GM18519 (cell line): ENCODE measurements at regions not wholly inside any gene's neighbourhood (a gene's known extent, or its start where the extent isn't known, plus 50 kb on each side); places are given as distances from the start of the nearest gene placed in this dataset.

ENCODE experiments used
- ATAC-seq: cut with Tn5 transposase; IDR thresholded peaks from one replicate; pipeline ENCODE4 v1.9.1; 2021; ENCODE audit warnings: mild to moderate bottlenecking, moderate library complexity; ENCODE audit not compliant: unreplicated experiment, low FRiP score

DNA sequence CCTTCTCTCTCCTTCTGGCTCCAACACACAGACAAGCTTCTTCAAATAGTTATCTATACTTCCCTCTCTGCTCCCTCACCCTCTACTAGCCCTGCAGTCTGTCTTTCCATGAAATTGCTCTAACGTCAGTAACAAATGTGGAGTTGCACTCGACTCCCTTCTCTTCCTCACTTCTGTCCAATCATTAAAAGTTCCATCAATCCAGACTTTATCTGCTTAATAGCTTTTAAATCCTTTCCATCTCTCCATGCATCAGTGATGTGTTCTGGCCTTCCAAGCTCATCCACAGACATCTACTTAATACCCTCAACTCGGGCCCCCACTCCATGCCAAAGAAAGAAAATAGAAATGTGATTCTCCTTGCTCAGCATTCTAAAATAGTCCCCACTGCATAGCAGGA is 422.1 kb upstream of the CDH5 start:
- ATAC-seq: no peak

GRCh38 chr16:65940711-65941110 is 425.8 kb upstream of the CDH5 start:
- ATAC-seq: no peak

DNA sequence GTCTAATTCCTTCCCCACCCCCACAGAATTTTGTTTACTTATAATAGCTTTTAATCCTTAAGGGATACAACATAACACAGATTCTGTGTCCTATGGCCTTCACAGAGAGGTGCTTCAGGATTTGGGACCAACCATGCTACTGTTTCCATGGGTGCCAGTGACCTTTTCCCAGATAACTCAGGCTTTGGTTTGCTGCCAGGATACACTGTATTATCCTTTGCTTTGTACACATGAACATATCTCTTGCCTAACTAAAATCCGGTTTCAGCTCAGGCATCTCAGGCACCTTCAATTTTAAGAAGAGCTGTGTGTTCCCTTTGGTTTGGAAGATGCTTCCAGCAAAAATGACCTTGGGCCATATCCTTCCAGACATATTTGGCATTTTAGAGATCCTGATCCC is 428.4 kb upstream of the CDH5 start:
- no peak for ATAC-seq

GRCh38 chr16:65937455-65937854 is 429.0 kb upstream of the CDH5 start:
- no peak for ATAC-seq

GRCh38 chr16:65936096-65936495 is 430.4 kb upstream of the CDH5 start:
- ATAC-seq: no peak

DNA sequence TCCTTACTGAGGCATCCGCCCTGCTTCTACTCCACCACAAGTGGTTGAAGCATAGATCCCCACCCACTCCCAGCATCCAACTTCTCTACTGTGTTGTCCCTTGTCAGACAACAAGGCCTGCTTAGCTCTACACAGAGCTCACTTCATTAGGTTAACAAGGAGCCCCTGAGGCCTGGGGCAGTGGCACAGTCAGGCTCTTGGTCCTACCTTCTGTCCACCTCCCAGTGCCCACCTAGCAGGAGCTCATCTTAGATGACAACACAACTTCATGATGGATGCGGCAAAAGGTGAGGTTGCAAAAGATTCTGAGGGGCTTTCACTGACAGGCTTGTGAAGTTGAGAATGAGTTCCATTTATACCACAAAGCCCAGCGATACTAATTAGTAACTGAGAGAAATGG is 432.0 kb upstream of the CDH5 start:
- ATAC-seq: no peak

DNA sequence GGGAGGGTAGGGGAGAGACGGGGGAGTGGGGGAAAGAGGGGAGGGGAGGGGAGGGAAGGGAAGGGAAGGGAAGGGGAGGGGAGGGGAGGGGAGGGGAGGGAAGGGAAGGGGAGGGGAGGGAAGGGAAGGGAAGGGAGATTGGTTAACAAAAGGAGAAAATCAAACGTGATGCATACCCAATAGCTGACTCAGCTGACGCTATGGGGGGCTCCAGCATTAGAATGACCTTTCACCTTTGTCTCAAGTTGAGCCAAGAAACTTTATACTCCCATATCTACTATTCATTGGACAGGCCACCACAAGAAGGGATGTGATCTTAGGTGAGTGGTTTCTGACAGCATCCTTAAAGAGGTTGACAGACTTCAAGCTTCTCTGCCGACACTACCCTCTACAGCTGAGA is 432.8 kb upstream of the CDH5 start:
- no peak for ATAC-seq

DNA sequence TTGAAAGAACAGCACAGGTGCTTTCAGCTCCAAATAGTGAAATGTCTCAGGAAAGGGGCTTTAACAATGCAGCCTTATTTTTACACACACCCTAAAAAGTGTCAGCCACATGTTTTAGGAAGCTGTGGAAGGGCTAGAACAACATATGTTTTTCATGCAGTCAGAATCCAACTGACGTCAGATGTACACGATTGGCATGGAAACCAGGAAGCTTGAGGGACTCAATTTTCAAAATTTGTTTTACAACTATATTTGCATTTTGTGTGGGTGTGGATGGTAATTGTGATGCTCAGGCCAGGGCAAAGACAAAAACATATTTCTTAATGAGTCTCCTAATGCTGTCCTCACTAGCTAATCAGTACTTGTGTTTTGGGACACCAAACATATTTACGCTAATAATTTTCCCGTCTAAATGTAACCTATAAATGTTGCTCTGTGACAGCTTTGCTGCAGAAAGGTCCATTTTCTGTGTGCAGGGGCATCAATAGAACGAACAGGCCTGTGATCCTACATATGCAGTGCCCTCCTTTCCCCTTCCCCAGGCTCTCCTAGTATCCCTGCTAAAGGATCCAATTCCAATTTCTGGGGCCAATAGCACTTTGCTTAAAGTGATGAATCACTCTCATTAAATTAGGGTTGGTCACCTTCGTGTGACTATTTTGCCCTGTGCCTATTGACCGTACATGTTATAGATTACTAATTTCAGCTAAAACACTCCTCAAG is 434.0 kb upstream of the CDH5 start:
- no peak for ATAC-seq

DNA sequence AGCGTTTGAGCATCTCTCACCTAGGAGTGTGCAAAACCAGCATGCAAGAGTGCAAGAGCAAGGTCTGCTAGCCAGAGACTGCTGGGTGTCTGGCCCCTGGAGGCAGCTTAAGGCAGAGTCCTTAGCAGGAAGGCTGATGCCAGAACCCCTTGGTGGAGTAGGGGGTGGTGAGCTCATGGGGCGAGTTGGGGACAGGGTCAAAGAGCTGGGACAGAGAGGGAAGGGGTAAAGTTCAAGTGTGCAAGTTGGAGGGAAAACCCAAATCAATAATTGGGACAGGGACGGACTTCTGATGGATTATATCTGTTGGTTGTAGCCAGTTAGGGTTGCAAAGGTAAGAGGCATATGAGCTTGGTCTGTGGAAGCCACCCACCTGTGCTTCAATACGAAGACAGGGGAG is 443.6 kb upstream of the CDH5 start:
- ATAC-seq: no peak

DNA sequence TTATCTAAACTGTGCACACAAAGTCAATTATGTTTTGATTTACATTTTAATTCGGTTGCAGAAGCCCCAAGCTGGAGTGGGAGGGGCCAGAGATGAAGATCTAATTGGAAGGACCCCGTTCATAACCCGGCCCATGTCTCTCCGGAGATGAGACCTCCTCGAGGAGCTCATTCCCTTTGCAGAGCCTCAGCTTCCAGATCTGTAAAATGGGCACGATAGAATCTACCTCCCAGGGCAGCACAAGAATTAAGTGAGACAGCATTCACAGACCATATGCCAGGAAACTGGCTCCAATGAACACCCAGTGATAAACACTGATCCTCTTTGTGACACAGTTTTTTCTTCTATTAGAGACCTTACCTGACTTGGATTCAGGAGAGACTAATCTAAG is 446.5 kb upstream of the CDH5 start:
- no peak for ATAC-seq

DNA sequence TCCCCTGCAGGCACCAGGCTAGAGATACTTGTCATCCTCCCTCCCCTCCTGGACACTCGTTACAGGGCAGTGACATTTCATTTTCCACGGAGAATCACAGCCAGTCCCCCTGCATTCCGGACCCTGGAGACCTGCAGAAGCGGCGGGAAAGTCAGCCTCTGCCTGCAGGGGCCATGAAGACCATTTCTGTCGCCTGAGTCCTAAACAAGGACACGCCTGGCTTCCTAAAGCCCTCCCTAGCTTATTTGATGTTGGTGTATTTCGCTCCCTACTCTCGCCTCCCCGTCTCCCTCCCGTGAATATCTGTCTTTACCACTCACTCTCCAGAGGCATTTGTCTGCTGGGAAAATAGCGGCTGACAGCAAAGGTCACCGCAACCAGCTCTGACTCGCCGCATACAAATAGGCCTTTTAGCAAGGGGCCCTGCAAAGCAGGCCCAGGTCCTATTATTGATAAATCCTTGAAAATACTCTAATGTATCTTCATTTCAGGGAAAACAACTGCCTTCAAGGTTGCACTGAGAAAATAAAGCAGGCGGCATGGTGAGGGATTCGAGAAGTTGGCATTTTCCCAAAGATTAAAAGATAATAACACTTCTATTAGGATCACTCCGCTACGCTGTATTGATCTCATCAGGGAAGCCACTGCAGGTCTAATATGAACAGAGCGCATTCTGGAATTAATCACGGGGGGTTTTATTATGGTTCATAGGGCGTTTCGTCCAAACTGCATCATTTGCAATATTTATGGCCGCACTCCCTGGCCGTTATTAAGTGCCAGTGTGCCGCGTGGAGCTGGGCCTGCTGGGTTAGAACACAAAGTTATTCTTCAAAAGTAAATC is 447.1 kb upstream of the CDH5 start:
- ATAC-seq: no peak

DNA sequence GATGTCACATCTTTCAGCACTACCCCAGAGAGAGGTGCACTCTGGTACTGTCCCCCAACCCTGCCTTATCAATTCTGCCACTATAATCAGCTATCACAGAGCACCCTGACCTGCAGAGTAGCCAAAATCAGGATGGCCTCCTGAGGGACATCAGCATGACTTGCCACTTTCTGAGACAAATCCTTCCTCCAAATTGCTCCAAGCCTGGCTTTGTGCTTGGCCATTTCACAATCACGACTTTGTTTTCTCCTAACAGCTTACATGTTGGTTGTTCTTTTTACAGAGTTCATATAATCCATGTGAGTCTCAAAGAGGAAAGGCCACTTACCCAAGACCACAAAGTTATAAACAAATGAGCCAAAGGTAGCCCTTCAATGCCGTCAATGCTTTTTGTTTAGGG is 449.0 kb upstream of the CDH5 start:
- ATAC-seq: no peak

- no peak for ATAC-seq
These were observed 449.5 kb upstream of the CDH5 start for GRCh38 chr16:65916995-65917394.

DNA sequence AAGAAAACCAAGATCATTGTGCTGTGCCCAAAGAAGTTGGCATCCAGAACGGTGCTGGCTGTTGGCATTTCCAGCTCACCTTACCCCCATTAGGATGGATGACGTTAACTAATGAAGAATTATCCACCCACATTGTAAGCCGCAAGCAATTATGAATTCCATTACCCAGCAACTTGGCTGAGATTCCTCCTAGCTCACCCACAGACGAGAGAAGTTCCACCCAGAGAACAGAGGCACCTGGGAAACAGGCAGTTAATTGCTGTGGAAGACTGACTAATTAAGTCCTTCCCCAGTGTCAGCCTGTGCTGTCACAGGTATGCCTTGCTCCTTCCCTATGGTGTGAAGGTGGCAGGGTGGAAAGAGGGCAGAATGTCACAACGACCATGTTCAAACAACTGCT is 456.2 kb upstream of the CDH5 start:
- ATAC-seq: no peak

- no peak for ATAC-seq
These were observed 457.0 kb upstream of the CDH5 start for GRCh38 chr16:65909310-65910050.

DNA sequence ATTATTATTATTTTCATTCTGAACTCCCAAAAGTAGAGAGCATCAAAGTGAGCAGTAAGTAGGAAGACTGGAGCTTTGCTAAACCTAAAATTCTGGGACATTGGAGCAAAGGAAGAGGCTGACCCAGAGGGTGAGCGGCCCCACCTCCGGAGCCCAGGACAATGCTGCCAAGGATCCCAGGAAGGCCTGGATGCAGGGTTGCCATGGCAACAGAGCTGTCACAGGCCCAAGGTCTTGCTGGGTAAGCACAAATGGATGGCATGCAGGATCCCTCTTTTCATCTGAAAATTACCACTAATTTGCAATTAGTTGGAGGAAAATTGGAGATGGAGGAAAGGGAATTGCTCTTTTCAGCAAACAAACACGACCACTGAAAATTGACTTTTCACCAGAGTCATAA is 457.9 kb upstream of the CDH5 start:
- ATAC-seq: no peak

GRCh38 chr16:65905331-65905730 is 461.2 kb upstream of the CDH5 start:
- ATAC-seq: no peak

DNA sequence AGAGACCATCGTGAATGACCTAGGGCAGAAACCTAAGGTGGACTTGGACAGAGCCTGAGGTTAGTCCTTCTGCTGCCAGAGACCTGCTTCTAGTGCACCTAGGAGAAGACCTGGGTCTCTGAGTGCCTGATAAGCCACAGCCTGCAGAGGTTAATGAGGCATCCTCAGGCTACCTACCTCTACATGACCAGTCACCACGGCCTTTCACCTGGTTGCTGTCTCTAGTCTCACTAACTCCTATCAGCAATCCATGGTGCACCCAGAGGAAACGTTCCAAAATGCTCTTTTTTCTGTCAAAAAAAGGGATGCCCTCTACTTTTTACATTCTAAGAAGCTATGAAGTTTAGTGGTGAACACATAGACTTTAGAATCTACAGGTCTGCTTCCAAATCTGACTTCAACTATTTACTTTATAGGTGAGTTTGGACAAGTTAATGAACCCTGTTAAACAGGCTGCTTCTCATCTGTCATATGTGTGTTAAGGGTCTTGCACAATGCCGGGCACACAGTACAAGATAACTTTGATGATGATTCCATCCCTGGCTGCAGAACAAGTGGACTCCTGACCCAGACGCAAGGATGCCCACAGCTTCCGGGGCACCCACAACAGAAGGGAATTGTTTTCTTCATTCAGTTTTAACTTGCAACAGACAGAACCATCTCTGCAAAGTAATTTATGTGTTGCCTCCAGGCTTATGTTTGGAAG is 469.9 kb upstream of the CDH5 start:
- no peak for ATAC-seq

DNA sequence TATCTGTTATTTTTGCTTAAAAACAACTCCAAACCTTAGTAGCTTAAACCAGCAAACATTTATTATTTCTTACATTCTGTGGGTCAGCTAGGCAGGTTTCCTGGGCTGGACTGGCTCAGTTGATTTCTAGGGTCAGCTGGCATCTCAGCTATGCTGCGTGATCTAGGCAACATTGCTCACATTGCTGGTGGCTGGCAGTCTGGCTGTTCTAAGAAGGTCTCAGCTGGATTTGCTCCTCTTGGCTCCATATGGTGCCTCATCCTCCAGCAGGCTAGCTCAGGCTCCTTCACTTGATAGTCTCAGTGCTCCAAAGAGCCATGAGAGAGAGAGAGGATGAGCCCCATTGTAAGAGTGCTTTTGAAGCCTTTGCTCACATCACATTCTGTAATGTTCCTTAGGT is 470.6 kb upstream of the CDH5 start:
- no peak for ATAC-seq

DNA sequence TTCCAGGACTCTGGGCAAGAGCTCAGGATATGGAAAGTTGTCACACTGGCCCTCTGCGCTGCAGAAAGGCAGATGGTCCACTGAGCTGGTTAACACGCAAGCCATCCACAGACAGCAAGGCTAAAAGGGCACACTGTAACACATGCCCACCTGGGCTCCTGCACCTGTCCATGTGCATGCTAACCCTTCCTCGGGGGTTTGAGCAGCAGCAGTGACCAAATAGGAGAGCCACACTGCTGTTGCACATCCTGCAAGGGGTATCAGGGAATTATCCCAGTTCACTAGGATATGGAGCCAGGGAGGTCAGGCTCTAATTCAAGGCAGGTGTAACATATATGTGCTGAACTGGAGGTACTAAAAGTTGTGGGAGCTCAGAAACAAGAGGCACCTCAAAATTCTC is 471.0 kb upstream of the CDH5 start:
- no peak for ATAC-seq

- no peak for ATAC-seq
These were observed 476.3 kb upstream of the CDH5 start for GRCh38 chr16:65890203-65890602.
